Uterus (tissue), 2 donors: ENCODE measurements at regions not wholly inside any gene's neighbourhood (a gene's known extent, or its start where the extent isn't known, plus 50 kb on each side); places are given as distances from the start of the nearest gene placed in this dataset.

Experiments used
- CTCF ChIP-seq, 4 experiments: fragments of 200-600 bp in 2 of 4; fragments of 450-650 bp in 2 of 4; sonication (generic) in 2 of 4; IDR thresholded peaks; one replicate each; pipeline ENCODE4 v1.5.1; 2016 to 2019; ENCODE audit warnings: antibody characterized with exemption in 4 of 4, mild to moderate bottlenecking in 2 of 4, moderate library complexity in 1 of 4
- POLR2A ChIP-seq, 2 donors: fragments of 450-650 bp; IDR thresholded peaks; one replicate each; pipeline ENCODE4 v1.6.1; 2016; ENCODE audit warnings: antibody characterized with exemption in 2 of 2, mild to moderate bottlenecking in 1 of 2, moderate library complexity in 1 of 2

DNA sequence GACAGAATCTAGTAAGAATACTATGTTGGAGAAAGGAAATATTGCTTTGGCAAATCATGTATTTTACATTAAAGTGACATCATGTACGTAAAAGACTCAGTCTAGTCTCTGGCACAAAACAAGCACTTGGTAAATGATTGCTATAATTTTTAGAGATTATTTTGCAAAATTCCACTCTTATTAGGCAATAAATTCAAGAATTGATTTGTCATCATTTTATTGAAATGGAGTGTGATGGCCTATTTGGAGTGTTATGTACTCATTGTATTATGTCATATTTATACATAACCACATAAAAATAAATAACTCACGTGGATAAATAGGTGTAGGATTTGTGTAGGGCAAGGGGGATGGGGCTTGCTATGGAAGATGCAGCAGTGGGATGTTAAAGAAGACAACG is 70.0 kb upstream of the FYN start:
- no peak for TF ChIP-seq POLR2A (IDR thresholded peaks at IDR 0.05)
- no peak for TF ChIP-seq CTCF (IDR thresholded peaks at IDR 0.05)
